OCI-LY1 (cell line): ENCODE measurements at regions not wholly inside any gene's neighbourhood (a gene's known extent, or its start where the extent isn't known, plus 50 kb on each side); places are given as distances from the start of the nearest gene placed in this dataset.

Source experiments
- CTCF ChIP-seq: fragments of 200-600 bp; sonication (generic), shearing (Covaris generic); IDR thresholded peaks from 2 replicates; pipeline ENCODE4 v1.5.1; 2017; ENCODE audit warnings: mild to moderate bottlenecking, antibody characterized with exemption, low read length, moderate library complexity, mixed read lengths
- EZH2 ChIP-seq: fragments of 200-600 bp; sonication (generic), shearing (Covaris generic); IDR thresholded peaks from 2 replicates; pipeline ENCODE4 v1.8.0; 2017; ENCODE audit warnings: borderline replicate concordance, mixed run types, mild to moderate bottlenecking, antibody characterized with exemption, low read length, moderate library complexity, mixed read lengths

GRCh38 chr18:30454920-30455319, 587.6 kb downstream of the DSC3 start:
- TF ChIP-seq CTCF (no peak), EZH2 (no peak)
